ENCODE measurements at regions not wholly inside any gene's neighbourhood (a gene's known extent, or its start where the extent isn't known, plus 50 kb on each side); places are given as distances from the start of the nearest gene placed in this dataset.

GRCh38 chr2:58448845-58449244, 207.7 kb upstream of the FANCL start:
- no peaks in the 10 kb centered on the region for H3K27me3 ChIP-seq (ENCODE audit: control insufficient read depth, insufficient read depth, low read length)

GRCh38 chr2:58448065-58448507, 207.0 kb upstream of the FANCL start:
- no peaks in the 10 kb centered on the region for H3K4me1 ChIP-seq (ENCODE audit: control insufficient read depth, insufficient read depth, low read length)
- no peak overlapping the region for H3K4me3 ChIP-seq (ENCODE audit: low read length)
- no peaks in the 10 kb centered on the region for H3K36me3 ChIP-seq (ENCODE audit: control insufficient read depth, insufficient read depth, low read length)
- no peak overlapping the region for H3K27ac ChIP-seq (ENCODE audit: low read depth, low read length)
- H3K9ac ChIP-seq (ENCODE audit: low read length) = no peak overlapping the region
- H3K27me3 ChIP-seq (ENCODE audit: control insufficient read depth, insufficient read depth, low read length) = no peaks in the 10 kb centered on the region

More at GRCh38 chr2:58448845-58449244, 207.7 kb upstream of the FANCL start:
- no peaks in the 10 kb centered on the region for H3K4me1 ChIP-seq (ENCODE audit: control insufficient read depth, insufficient read depth, low read length)
- no peak overlapping the region for H3K4me3 ChIP-seq (ENCODE audit: low read length)
- H3K36me3 ChIP-seq (ENCODE audit: control insufficient read depth, insufficient read depth, low read length) = no peaks in the 10 kb centered on the region
- H3K27ac ChIP-seq (ENCODE audit: low read depth, low read length) = no peak overlapping the region
- no peak overlapping the region for H3K9ac ChIP-seq (ENCODE audit: low read length)

GRCh38 chr2:58447586-58447985, 206.5 kb upstream of the FANCL start:
- H3K27ac ChIP-seq (ENCODE audit: low read depth, low read length) = no peak overlapping the region
- H3K27me3 ChIP-seq (ENCODE audit: control insufficient read depth, insufficient read depth, low read length) = no peaks in the 10 kb centered on the region
- no peaks in the 10 kb centered on the region for H3K4me1 ChIP-seq (ENCODE audit: control insufficient read depth, insufficient read depth, low read length)
- no peak overlapping the region for H3K4me3 ChIP-seq (ENCODE audit: low read length)
- no peaks in the 10 kb centered on the region for H3K36me3 ChIP-seq (ENCODE audit: control insufficient read depth, insufficient read depth, low read length)
- no peak overlapping the region for H3K9ac ChIP-seq (ENCODE audit: low read length)

- H3K36me3 ChIP-seq (ENCODE audit: control insufficient read depth, insufficient read depth, low read length) = no peaks in the 10 kb centered on the region
- no peaks in the 10 kb centered on the region for H3K27me3 ChIP-seq (ENCODE audit: control insufficient read depth, insufficient read depth, low read length)
- no peaks in the 10 kb centered on the region for H3K4me1 ChIP-seq (ENCODE audit: control insufficient read depth, insufficient read depth, low read length)
- no peak overlapping the region for H3K4me3 ChIP-seq (ENCODE audit: low read length)
- H3K27ac ChIP-seq (ENCODE audit: low read depth, low read length) = no peak overlapping the region
- no peak overlapping the region for H3K9ac ChIP-seq (ENCODE audit: low read length)
Observed at GRCh38 chr2:58441643-58442042, 200.5 kb upstream of the FANCL start.

GRCh38 chr2:58436872-58437271, 195.7 kb upstream of the FANCL start:
- no peak overlapping the region for H3K27ac ChIP-seq (ENCODE audit: low read depth, low read length)
- H3K27me3 ChIP-seq (ENCODE audit: control insufficient read depth, insufficient read depth, low read length) = no peaks in the 10 kb centered on the region
- no peaks in the 10 kb centered on the region for H3K4me1 ChIP-seq (ENCODE audit: control insufficient read depth, insufficient read depth, low read length)
- no peak overlapping the region for H3K4me3 ChIP-seq (ENCODE audit: low read length)
- H3K36me3 ChIP-seq (ENCODE audit: control insufficient read depth, insufficient read depth, low read length) = no peaks in the 10 kb centered on the region
- H3K9ac ChIP-seq (ENCODE audit: low read length) = no peak overlapping the region

GRCh38 chr2:58435246-58435645, 194.1 kb upstream of the FANCL start:
- no peak overlapping the region for H3K27ac ChIP-seq (ENCODE audit: low read depth, low read length)
- H3K4me1 ChIP-seq (ENCODE audit: control insufficient read depth, insufficient read depth, low read length) = no peaks in the 10 kb centered on the region
- no peaks in the 10 kb centered on the region for H3K36me3 ChIP-seq (ENCODE audit: control insufficient read depth, insufficient read depth, low read length)
- no peak overlapping the region for H3K9ac ChIP-seq (ENCODE audit: low read length)
- H3K27me3 ChIP-seq (ENCODE audit: control insufficient read depth, insufficient read depth, low read length) = no peaks in the 10 kb centered on the region
- no peak overlapping the region for H3K4me3 ChIP-seq (ENCODE audit: low read length)

- Histone ChIP-seq H3K9ac (ENCODE audit: low read length) (no peak overlapping the region), H3K27me3 (ENCODE audit: control insufficient read depth, insufficient read depth, low read length) (no peaks in the 10 kb centered on the region), H3K27ac (ENCODE audit: low read depth, low read length) (no peak overlapping the region), H3K36me3 (ENCODE audit: control insufficient read depth, insufficient read depth, low read length) (no peaks in the 10 kb centered on the region), H3K4me1 (ENCODE audit: control insufficient read depth, insufficient read depth, low read length) (no peaks in the 10 kb centered on the region), H3K4me3 (ENCODE audit: low read length) (no peak overlapping the region)
Observed at GRCh38 chr2:58434692-58435091, 193.6 kb upstream of the FANCL start.

GRCh38 chr2:58432491-58433170, 191.5 kb upstream of the FANCL start:
- H3K4me1 ChIP-seq (ENCODE audit: control insufficient read depth, insufficient read depth, low read length) = no peaks in the 10 kb centered on the region
- H3K4me3 ChIP-seq (ENCODE audit: low read length) = no peak overlapping the region
- H3K9ac ChIP-seq (ENCODE audit: low read length) = no peak overlapping the region
- H3K27me3 ChIP-seq (ENCODE audit: control insufficient read depth, insufficient read depth, low read length) = no peaks in the 10 kb centered on the region
- H3K36me3 ChIP-seq (ENCODE audit: control insufficient read depth, insufficient read depth, low read length) = no peaks in the 10 kb centered on the region
- H3K27ac ChIP-seq (ENCODE audit: low read depth, low read length) = no peak overlapping the region

- Histone ChIP-seq H3K4me3 (ENCODE audit: low read length) (no peak overlapping the region), H3K27me3 (ENCODE audit: control insufficient read depth, insufficient read depth, low read length) (no peaks in the 10 kb centered on the region), H3K4me1 (ENCODE audit: control insufficient read depth, insufficient read depth, low read length) (no peaks in the 10 kb centered on the region), H3K9ac (ENCODE audit: low read length) (no peak overlapping the region), H3K27ac (ENCODE audit: low read depth, low read length) (no peak overlapping the region), H3K36me3 (ENCODE audit: control insufficient read depth, insufficient read depth, low read length) (no peaks in the 10 kb centered on the region)
Observed at GRCh38 chr2:58429014-58429875, 188.1 kb upstream of the FANCL start.

GRCh38 chr2:58428096-58429013, 187.2 kb upstream of the FANCL start:
- H3K27me3 ChIP-seq (ENCODE audit: control insufficient read depth, insufficient read depth, low read length) = no peaks in the 10 kb centered on the region
- no peaks in the 10 kb centered on the region for H3K4me1 ChIP-seq (ENCODE audit: control insufficient read depth, insufficient read depth, low read length)
- H3K4me3 ChIP-seq (ENCODE audit: low read length) = peak overlapping the region; percentile 58
- no peaks in the 10 kb centered on the region for H3K36me3 ChIP-seq (ENCODE audit: control insufficient read depth, insufficient read depth, low read length)
- H3K27ac ChIP-seq (ENCODE audit: low read depth, low read length) = no peak overlapping the region
- no peak overlapping the region for H3K9ac ChIP-seq (ENCODE audit: low read length)

GRCh38 chr2:58427572-58428095, 186.5 kb upstream of the FANCL start:
- H3K9ac ChIP-seq (ENCODE audit: low read length) = no peak overlapping the region
- no peaks in the 10 kb centered on the region for H3K27me3 ChIP-seq (ENCODE audit: control insufficient read depth, insufficient read depth, low read length)
- no peak overlapping the region for H3K27ac ChIP-seq (ENCODE audit: low read depth, low read length)
- no peaks in the 10 kb centered on the region for H3K4me1 ChIP-seq (ENCODE audit: control insufficient read depth, insufficient read depth, low read length)
- H3K36me3 ChIP-seq (ENCODE audit: control insufficient read depth, insufficient read depth, low read length) = no peaks in the 10 kb centered on the region
- H3K4me3 ChIP-seq (ENCODE audit: low read length) = peak overlapping the region; percentile 58

GRCh38 chr2:58425368-58425767, 184.2 kb upstream of the FANCL start:
- Histone ChIP-seq H3K4me3 (ENCODE audit: low read length) (no peak overlapping the region), H3K36me3 (ENCODE audit: control insufficient read depth, insufficient read depth, low read length) (no peaks in the 10 kb centered on the region), H3K27ac (ENCODE audit: low read depth, low read length) (no peak overlapping the region), H3K4me1 (ENCODE audit: control insufficient read depth, insufficient read depth, low read length) (no peaks in the 10 kb centered on the region), H3K27me3 (ENCODE audit: control insufficient read depth, insufficient read depth, low read length) (no peaks in the 10 kb centered on the region), H3K9ac (ENCODE audit: low read length) (no peak overlapping the region)

All from rectal smooth muscle tissue (tissue), 1 donor.